Keratinocyte (primary cell): ENCODE measurements at regions not wholly inside any gene's neighbourhood (a gene's known extent, or its start where the extent isn't known, plus 50 kb on each side); places are given as distances from the start of the nearest gene placed in this dataset.

Experiments used
- EZH2 ChIP-seq: IDR thresholded peaks from one replicate; pipeline ENCODE4 v1.6.1; 2012; ENCODE audit warnings: inconsistent platforms, mild to moderate bottlenecking, low read length, moderate library complexity
- TF ChIP-seq, protein P1 (sequence below), 3 experiments: IDR thresholded peaks in 1 of 3; conservative IDR thresholded peaks in 1 of 3; optimal IDR thresholded peaks in 1 of 3; 2 replicates in 2 of 3; 3 replicates in 1 of 3; pipeline versions ENCODE3 to v1.5.1; 2011; ENCODE audit warnings: low read length in 3 of 3, mild to moderate bottlenecking in 3 of 3, moderate library complexity in 2 of 3, control low read depth in 1 of 3, inconsistent platforms in 1 of 3; ENCODE audit not compliant: insufficient read depth in 2 of 3; ENCODE audit errors: extremely low read depth in 1 of 3

GRCh38 chrX:117325706-117326105 lies 790.9 kb downstream of the KLHL13 start:
- TF ChIP-seq, protein P1, sequence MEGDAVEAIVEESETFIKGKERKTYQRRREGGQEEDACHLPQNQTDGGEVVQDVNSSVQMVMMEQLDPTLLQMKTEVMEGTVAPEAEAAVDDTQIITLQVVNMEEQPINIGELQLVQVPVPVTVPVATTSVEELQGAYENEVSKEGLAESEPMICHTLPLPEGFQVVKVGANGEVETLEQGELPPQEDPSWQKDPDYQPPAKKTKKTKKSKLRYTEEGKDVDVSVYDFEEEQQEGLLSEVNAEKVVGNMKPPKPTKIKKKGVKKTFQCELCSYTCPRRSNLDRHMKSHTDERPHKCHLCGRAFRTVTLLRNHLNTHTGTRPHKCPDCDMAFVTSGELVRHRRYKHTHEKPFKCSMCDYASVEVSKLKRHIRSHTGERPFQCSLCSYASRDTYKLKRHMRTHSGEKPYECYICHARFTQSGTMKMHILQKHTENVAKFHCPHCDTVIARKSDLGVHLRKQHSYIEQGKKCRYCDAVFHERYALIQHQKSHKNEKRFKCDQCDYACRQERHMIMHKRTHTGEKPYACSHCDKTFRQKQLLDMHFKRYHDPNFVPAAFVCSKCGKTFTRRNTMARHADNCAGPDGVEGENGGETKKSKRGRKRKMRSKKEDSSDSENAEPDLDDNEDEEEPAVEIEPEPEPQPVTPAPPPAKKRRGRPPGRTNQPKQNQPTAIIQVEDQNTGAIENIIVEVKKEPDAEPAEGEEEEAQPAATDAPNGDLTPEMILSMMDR (optimal IDR thresholded peaks at IDR 0.05 in 1 of 3, IDR thresholded peaks at IDR 0.05 in 1 of 3, conservative IDR thresholded peaks at IDR 0.05 in 1 of 3; ENCODE audit: extremely low read depth in 1 of 3, insufficient read depth in 2 of 3, low read length in 3 of 3): no peak
- no peak for TF ChIP-seq EZH2
